Aorta (tissue), 5 donors: ENCODE measurements at regions not wholly inside any gene's neighbourhood (a gene's known extent, or its start where the extent isn't known, plus 50 kb on each side); places are given as distances from the start of the nearest gene placed in this dataset.

ENCODE experiments used
- ATAC-seq: fragments of 200-7000 bp; cut with Tn5 transposase; one replicate; pipeline ENCODE4 v1.9.1; 2022; ENCODE audit warnings: moderate library complexity; ENCODE audit not compliant: low FRiP score
- DNase-seq, 2 donors: peaks; one replicate each; pipeline ENCODE4 v3.0.0-alpha.2; 2020
- H3K27ac ChIP-seq, 2 donors: one replicate each; pipeline ENCODE4 v1.5.1; 2013; ENCODE audit warnings: low read length in 2 of 2, mild to moderate bottlenecking in 2 of 2, moderate library complexity in 2 of 2, control low read depth in 1 of 2, inconsistent platforms in 1 of 2, low read depth in 1 of 2
- H3K27me3 ChIP-seq, 2 donors: one replicate each; pipeline ENCODE4 v1.6.1; 2013; ENCODE audit warnings: control low read depth in 1 of 2, low read length in 1 of 2, mild to moderate bottlenecking in 1 of 2, moderate library complexity in 1 of 2; ENCODE audit not compliant: insufficient read depth in 2 of 2, control insufficient read depth in 1 of 2
- H3K36me3 ChIP-seq, 2 donors: one replicate each; pipeline ENCODE4 v1.6.1; 2013; ENCODE audit warnings: control low read depth in 1 of 2, low read length in 1 of 2, mild to moderate bottlenecking in 1 of 2; ENCODE audit not compliant: insufficient read depth in 2 of 2, control insufficient read depth in 1 of 2
- H3K4me1 ChIP-seq, 2 donors: one replicate each; pipeline ENCODE4 v1.6.1; 2013; ENCODE audit warnings: low read length in 2 of 2, control low read depth in 1 of 2, mild to moderate bottlenecking in 1 of 2, moderate library complexity in 1 of 2; ENCODE audit not compliant: insufficient read depth in 2 of 2, control insufficient read depth in 1 of 2
- H3K4me3 ChIP-seq, 2 donors: one replicate each; pipeline ENCODE4 v1.5.1; 2013; ENCODE audit warnings: low read length in 2 of 2, control low read depth in 1 of 2, mild to moderate bottlenecking in 1 of 2
- H3K9me3 ChIP-seq: one replicate; pipeline ENCODE4 v1.6.1; 2013; ENCODE audit warnings: mild to moderate bottlenecking, low read length; ENCODE audit not compliant: control insufficient read depth
- WGBS, 2 donors: extraction: QIAGEN DNeasy Blood & Tissue Kit; methylation state at CpG; one replicate each; pipeline ENCODE4 v1.1.7; 2013; 5-methylcytosine and 5-hydroxymethylcytosine counted together
- intact Hi-C, 2 donors: fragments of 100-400 bp; cut with DNase I; formaldehyde crosslinking; loops; one replicate each; pipeline versions ENCODE4 v1.14.2 to v1.15.0; 2022
- donor health status: healthy with polysubstance abuse.
- donor health status: Bipolar disorder and iron deficiency.
- donor health status: DM: no; HTN: no; CAD: no.
- donor health status: DM: no; HTN: no; CAD: no.
- donor health status: DM: yes; HTN: yes; CAD: no.

DNA sequence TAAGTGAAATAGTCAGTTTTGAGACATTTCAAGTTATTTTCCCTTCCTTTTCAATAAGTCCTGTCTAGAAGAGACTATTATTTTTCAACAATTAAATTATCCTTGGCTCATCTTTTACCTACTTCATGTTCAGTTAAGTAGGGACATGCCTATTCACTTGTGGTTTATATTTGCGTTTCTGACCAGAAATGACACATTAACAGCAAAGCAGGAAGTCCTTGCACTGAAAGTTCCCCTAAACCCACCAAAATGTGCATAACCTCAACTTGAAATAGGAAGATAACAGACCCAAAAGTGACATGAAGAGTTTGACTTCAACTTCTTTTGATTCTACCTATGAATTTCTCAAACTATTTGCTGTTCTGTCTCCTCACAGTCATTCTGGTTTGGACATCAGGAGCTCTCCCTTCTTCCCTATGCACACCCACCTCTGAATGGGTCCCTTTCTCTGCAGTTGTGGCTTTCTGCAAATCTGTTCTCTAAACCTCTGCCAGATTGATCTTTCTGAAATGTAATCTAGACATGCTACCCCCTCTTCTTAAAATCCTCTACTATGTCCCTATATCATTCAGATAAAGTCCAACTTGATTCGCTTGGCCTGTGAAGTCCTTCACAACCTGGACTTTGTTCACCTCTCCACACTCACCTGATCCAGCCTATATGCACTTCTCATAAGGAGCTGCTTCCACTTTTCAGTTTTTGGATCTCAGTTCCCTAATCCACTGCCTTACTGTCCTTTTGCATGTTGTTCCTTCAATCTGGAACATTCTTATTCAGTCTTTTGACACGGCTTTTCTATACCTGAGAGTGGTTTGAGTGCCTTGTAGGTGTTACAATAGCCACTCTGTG lies 661.5 kb upstream of the ADGRL4 start:
- H3K9me3 ChIP-seq = no peaks in the 10 kb centered on the region
- no peaks in the 10 kb centered on the region for H3K27me3 ChIP-seq
- no peaks in the 10 kb centered on the region for H3K4me1 ChIP-seq
- no peak for DNase-seq
- H3K27ac ChIP-seq = no peak overlapping the region
- 85 to 89% methylated on average over 3 of the region's 3 CpGs for WGBS, 2 donors
- H3K36me3 ChIP-seq = no peaks in the 10 kb centered on the region
- intact Hi-C loops = no loop called here
- no peak for ATAC-seq
- H3K4me3 ChIP-seq = no peak overlapping the region

DNA sequence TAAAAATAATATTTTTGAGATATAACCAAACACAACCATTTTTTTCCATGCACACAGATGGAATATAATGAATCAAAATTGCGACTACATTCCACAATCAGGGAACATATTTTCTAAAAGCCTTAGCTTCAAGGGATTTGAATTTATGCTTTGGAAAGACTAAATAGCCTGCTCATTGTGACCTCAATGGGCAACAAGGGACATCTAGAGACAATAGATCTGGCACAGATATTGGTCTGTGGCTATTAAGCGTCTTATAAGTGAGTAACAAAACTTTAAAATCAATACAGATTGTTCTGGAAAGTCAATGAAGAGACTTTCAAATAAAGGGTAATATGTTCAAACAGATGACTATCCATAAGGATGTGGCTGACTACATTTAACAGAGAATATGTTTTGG lies 660.6 kb upstream of the ADGRL4 start:
- no peak overlapping the region for H3K4me3 ChIP-seq
- H3K27me3 ChIP-seq = no peaks in the 10 kb centered on the region
- WGBS, 2 donors = 95% methylated on average over 2 of the region's 2 CpGs
- intact Hi-C loops = no loop called here
- no peak overlapping the region for H3K27ac ChIP-seq
- no peaks in the 10 kb centered on the region for H3K36me3 ChIP-seq
- H3K9me3 ChIP-seq = no peaks in the 10 kb centered on the region
- H3K4me1 ChIP-seq = no peaks in the 10 kb centered on the region
- no peak for DNase-seq
- no peak for ATAC-seq

DNA sequence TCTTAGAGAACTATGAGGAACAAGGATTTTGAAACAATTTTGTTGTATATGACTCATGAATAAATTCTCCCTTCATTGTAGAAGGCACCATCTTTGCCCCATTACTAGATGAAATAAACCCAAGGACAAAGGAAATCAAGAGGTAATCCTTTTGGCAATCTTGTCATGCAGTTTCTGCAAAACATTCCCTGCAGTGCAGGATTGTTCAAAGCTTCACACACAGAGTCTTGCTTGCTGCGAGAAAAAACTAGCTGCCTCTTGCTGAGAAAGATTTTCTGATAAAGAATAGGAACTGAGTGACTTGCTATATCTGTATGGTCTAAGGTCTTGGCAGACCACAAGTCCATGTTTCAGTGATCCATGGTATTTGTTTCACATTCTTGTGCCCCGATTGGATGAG lies 657.4 kb upstream of the ADGRL4 start:
- Histone ChIP-seq H3K4me1 (no peaks in the 10 kb centered on the region), H3K4me3 (no peak overlapping the region), H3K27ac (no peak overlapping the region), H3K36me3 (no peaks in the 10 kb centered on the region), H3K27me3 (no peaks in the 10 kb centered on the region), H3K9me3 (no peaks in the 10 kb centered on the region)
- 33 to 39% methylated on average over 2 of the region's 2 CpGs for WGBS, 2 donors
- ATAC-seq = no peak
- DNase-seq = no peak
- intact Hi-C loops = no loop called here

DNA sequence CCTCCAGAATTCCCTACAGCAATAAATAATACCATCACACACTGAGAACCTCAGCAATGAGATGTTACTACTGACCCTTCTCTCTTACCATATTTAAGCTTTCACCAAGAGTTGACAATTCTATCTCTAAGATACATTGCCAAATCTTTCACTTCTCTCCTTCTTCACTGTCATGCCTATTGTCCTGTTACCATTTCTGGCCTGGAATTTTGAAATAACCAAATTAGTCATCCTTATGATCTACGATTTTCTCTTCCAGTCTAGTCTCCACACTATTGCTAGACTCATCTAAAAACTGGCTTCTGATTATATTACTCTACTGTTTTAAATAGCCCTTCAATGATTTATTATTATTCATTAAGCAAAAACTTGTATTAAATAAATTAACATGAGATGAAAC lies 656.1 kb upstream of the ADGRL4 start:
- Histone ChIP-seq H3K4me3 (no peak overlapping the region), H3K27ac (no peak overlapping the region), H3K27me3 (no peaks in the 10 kb centered on the region), H3K36me3 (no peaks in the 10 kb centered on the region), H3K9me3 (no peaks in the 10 kb centered on the region), H3K4me1 (no peaks in the 10 kb centered on the region)
- 82 to 89% methylated on average over 1 of the region's 1 CpG for WGBS, 2 donors
- ATAC-seq = no peak
- intact Hi-C loops = no loop called here
- no peak for DNase-seq

DNA sequence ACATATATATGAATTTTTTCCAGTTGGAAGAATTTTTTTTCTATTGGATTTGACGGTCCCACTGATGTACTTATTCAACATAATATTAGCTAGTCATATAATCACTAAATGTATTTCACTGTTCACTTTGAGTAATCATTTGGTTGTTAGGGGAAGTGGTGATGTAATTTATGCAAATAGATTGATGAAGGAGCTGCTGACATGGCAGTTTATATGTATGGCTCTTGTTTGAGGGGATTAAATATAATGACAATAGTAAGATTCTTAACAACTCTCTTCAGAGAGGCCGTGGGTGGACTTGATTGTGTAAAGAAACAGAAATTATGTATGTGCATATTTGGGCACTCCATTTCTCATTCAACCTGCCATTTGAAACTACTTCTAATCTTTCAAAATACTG lies 653.6 kb upstream of the ADGRL4 start:
- Histone ChIP-seq H3K9me3 (no peaks in the 10 kb centered on the region), H3K4me1 (no peaks in the 10 kb centered on the region), H3K27ac (no peak overlapping the region), H3K27me3 (no peaks in the 10 kb centered on the region), H3K4me3 (no peak overlapping the region), H3K36me3 (no peaks in the 10 kb centered on the region)
- intact Hi-C loops = no loop called here
- DNase-seq (no peak), ATAC-seq (no peak)
- WGBS, 2 donors = 89 to 91% methylated on average over 2 of the region's 2 CpGs

DNA sequence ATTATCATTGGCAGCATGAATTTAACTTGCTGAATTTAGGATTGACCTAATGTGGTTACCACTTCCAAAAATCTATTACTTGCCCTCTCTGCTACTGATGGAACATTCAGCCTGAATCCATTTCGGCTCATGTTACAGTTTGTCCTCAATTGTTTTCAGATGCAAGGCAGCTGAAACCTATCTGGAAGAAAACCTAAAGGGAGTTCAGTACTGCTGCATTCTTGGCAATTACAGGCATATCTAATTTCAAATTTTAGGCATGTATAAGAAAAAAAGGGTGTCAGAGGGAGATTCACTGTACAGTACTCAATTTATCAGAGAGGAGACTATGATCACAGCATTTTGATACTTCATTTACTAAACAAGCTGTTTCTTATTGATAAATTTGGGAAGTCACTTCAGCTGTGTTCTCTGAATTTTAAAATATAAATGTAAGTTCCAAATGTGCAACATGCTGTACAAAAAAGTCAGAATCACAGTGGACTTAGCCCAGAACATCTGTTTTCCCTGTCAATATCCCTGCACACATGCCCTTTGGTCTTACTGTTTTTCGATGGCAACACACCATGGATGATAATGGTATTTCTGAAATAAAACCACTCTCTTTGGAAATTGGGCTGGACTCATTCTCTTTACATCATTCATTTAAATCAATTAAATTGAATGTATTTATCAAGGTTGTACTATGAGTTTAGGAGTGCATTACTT lies 651.6 kb upstream of the ADGRL4 start:
- DNase-seq (no peak), ATAC-seq (no peak)
- intact Hi-C loops = no loop called here
- no peak overlapping the region for H3K27ac ChIP-seq
- no peak overlapping the region for H3K4me3 ChIP-seq
- H3K36me3 ChIP-seq = no peaks in the 10 kb centered on the region
- no peaks in the 10 kb centered on the region for H3K9me3 ChIP-seq
- no peaks in the 10 kb centered on the region for H3K27me3 ChIP-seq
- 55 to 56% methylated on average over 2 of the region's 2 CpGs for WGBS, 2 donors
- H3K4me1 ChIP-seq = no peaks in the 10 kb centered on the region

DNA sequence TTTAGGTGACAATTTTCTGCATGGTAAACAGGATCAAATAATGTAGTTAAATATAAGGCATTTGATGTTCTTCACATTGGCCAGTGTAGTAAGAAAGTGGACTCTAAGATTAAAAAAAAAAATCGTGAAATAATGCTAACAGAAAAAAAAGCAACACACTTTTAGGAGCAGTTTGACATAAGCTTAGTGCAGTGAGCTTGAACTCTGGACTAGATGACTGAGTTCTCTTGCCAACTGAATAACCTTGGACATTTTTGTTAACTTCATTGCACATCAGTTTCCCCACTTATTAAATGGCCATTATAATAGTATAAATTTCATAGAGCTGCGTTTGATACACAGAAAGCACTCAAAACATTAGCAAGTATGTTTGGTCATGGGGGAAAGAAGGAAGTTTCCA lies 649.3 kb upstream of the ADGRL4 start:
- Histone ChIP-seq H3K36me3 (no peaks in the 10 kb centered on the region), H3K9me3 (no peaks in the 10 kb centered on the region), H3K27ac (no peak overlapping the region), H3K27me3 (no peaks in the 10 kb centered on the region), H3K4me3 (no peak overlapping the region), H3K4me1 (no peaks in the 10 kb centered on the region)
- no peak for ATAC-seq
- intact Hi-C loops = no loop called here
- DNase-seq = no peak
- WGBS, 2 donors = 73 to 78% methylated on average over 2 of the region's 2 CpGs

DNA sequence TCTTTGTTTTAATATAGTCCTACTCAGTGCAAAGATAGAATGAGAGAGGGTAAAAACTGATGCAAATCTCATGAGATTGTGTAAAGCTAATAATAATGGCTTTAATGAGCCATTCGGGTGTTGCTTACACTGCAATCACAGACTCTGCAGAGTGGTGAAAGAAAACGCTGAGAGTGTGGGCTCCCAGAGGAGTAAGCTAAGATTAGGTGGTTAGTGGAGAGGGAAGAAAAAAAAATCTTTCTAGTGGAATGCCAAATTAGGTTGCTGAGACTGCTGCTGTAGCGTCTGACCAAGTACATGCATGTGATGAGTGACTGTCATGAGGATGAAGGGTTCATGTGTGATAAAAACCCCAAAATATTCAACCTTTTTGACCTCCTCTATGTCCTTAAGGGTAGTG lies 645.9 kb upstream of the ADGRL4 start:
- Histone ChIP-seq H3K36me3 (no peaks in the 10 kb centered on the region), H3K27me3 (no peaks in the 10 kb centered on the region), H3K27ac (no peak overlapping the region), H3K4me1 (no peaks in the 10 kb centered on the region), H3K4me3 (no peak overlapping the region), H3K9me3 (no peaks in the 10 kb centered on the region)
- WGBS, 2 donors = 8 to 12% methylated on average over 3 of the region's 3 CpGs
- DNase-seq (no peak), ATAC-seq (no peak)
- intact Hi-C loops = no loop called here

DNA sequence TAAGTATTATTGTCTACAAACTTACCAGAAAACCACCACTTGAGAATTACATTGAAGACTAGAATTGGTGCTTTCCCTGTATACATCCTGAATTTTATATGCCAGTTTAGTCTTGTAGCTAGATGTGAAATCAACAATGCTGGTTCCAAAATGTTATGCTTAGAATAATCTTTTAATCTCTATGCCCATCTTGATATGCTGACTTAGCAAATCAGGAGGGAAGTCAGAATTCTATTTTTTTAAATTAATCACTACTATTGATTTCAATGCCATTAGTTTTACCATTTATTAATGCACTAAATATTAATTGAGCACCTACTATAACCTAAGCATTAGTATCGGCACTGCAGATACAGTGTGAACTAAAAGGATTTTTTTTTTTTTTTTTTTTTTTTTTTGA lies 641.6 kb upstream of the ADGRL4 start:
- Histone ChIP-seq H3K4me1 (no peaks in the 10 kb centered on the region), H3K27me3 (no peaks in the 10 kb centered on the region), H3K27ac (no peak overlapping the region), H3K4me3 (no peak overlapping the region), H3K9me3 (no peaks in the 10 kb centered on the region), H3K36me3 (no peaks in the 10 kb centered on the region)
- DNase-seq = no peak
- 100% methylated on average over 1 of the region's 1 CpG for WGBS, 2 donors
- intact Hi-C loops = no loop called here
- no peak for ATAC-seq
